ENCODE measurements at regions not wholly inside any gene's neighbourhood (a gene's known extent, or its start where the extent isn't known, plus 50 kb on each side); places are given as distances from the start of the nearest gene placed in this dataset.

DNA sequence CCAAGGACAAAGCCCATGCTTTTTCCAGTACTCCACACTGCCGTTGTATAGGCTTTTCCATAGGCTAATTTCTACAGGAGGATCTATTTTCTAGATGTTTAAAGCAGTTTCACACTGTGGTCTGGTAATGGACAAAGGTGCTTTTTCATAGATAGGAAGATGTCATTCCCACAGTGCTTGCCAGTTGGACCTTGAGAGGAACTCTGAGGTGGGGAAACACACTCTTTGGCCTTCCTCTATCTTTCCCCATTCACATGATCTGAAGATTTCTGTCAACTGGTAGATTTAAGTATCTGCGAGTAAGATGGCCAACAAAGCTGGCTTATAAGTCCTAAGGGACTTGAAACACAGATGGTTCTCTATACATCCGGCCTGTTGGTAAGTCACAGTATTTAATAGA lies 477.3 kb downstream of the UTRN start:
- no peak for DNase-seq (ENCODE audit: low read depth in 4 of 6, low spot score in 6 of 6)
- no peak overlapping the region for H3K4me3 ChIP-seq (ENCODE audit: low read depth, low read length)
- no peaks in the 10 kb centered on the region for H3K4me1 ChIP-seq (ENCODE audit: control insufficient read depth, insufficient read depth, low read length)
- H3K27me3 ChIP-seq (ENCODE audit: control insufficient read depth, insufficient read depth, low read length), result no peaks in the 10 kb centered on the region
- no peak overlapping the region for H3K27ac ChIP-seq (ENCODE audit: low read depth, low read length)
- WGBS (ENCODE audit: insufficient coverage), result no CpG with 5 or more reads among the region's 3 CpGs
- H3K36me3 ChIP-seq (ENCODE audit: control insufficient read depth, insufficient read depth, low read length), result peaks cover 3% of the 10 kb centered on the region
- no peaks in the 10 kb centered on the region for H3K9me3 ChIP-seq (ENCODE audit: control insufficient read depth, insufficient read depth, low read length)

GRCh38 chr6:144767051-144767450 lies 481.9 kb downstream of the UTRN start:
- 100% methylated on average over 1 of the region's 1 CpG for WGBS (ENCODE audit: insufficient coverage)
- Histone ChIP-seq H3K27me3 (ENCODE audit: control insufficient read depth, insufficient read depth, low read length) (no peaks in the 10 kb centered on the region), H3K27ac (ENCODE audit: low read depth, low read length) (no peak overlapping the region), H3K4me1 (ENCODE audit: control insufficient read depth, insufficient read depth, low read length) (no peaks in the 10 kb centered on the region), H3K36me3 (ENCODE audit: control insufficient read depth, insufficient read depth, low read length) (peaks cover 4% of the 10 kb centered on the region), H3K4me3 (ENCODE audit: low read depth, low read length) (no peak overlapping the region), H3K9me3 (ENCODE audit: control insufficient read depth, insufficient read depth, low read length) (no peaks in the 10 kb centered on the region)
- DNase-seq (ENCODE audit: low read depth in 4 of 6, low spot score in 6 of 6), result no peak

DNA sequence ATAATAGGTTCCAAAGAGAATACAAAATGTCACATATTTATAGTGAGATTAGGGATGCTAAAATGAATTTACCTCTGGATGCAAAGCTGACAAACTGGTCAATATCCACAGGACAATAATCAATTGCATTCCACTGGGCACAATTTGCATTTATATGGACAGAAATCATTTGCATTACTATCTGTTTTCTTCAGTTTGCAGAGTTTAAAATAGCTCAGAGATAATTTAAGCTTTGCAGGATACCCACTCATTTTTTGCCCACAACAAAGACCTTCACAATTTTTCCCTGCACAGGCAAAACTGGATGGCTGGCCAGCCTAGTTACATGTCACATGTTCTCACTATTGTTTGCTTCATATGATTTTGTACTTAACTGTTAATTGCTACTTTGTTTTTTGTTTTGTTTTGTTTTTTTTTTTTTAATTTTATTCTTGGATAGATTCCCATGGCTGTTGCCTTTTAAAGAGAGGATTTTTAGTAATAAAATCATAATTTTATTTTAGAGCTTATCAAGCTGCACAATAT lies 483.5 kb downstream of the UTRN start:
- Histone ChIP-seq H3K27me3 (ENCODE audit: control insufficient read depth, insufficient read depth, low read length) (no peaks in the 10 kb centered on the region), H3K9me3 (ENCODE audit: control insufficient read depth, insufficient read depth, low read length) (no peaks in the 10 kb centered on the region), H3K27ac (ENCODE audit: low read depth, low read length) (no peak overlapping the region), H3K36me3 (ENCODE audit: control insufficient read depth, insufficient read depth, low read length) (peaks cover 5% of the 10 kb centered on the region), H3K4me1 (ENCODE audit: control insufficient read depth, insufficient read depth, low read length) (no peaks in the 10 kb centered on the region), H3K4me3 (ENCODE audit: low read depth, low read length) (no peak overlapping the region)
- DNase-seq (ENCODE audit: low read depth in 4 of 6, low spot score in 6 of 6), result peak in 2 of 6 donors; percentile 17 to 57

GRCh38 chr6:144769142-144769541 lies 484.0 kb downstream of the UTRN start:
- no peak overlapping the region for H3K27ac ChIP-seq (ENCODE audit: low read depth, low read length)
- DNase-seq (ENCODE audit: low read depth in 4 of 6, low spot score in 6 of 6), result peak in 5 of 6 donors; percentile 13 to 79 (median 26)
- no CpG with 5 or more reads among the region's 3 CpGs for WGBS (ENCODE audit: insufficient coverage)

GRCh38 chr6:144776031-144776819 lies 491.1 kb downstream of the UTRN start:
- no peaks in the 10 kb centered on the region for H3K4me1 ChIP-seq (ENCODE audit: control insufficient read depth, insufficient read depth, low read length)
- H3K4me3 ChIP-seq (ENCODE audit: low read depth, low read length), result no peak overlapping the region
- peaks cover 3% of the 10 kb centered on the region for H3K36me3 ChIP-seq (ENCODE audit: control insufficient read depth, insufficient read depth, low read length)
- 88% methylated on average over 3 of the region's 6 CpGs for WGBS (ENCODE audit: insufficient coverage)
- no peaks in the 10 kb centered on the region for H3K27me3 ChIP-seq (ENCODE audit: control insufficient read depth, insufficient read depth, low read length)
- H3K9me3 ChIP-seq (ENCODE audit: control insufficient read depth, insufficient read depth, low read length), result no peaks in the 10 kb centered on the region
- H3K27ac ChIP-seq (ENCODE audit: low read depth, low read length), result no peak overlapping the region
- DNase-seq (ENCODE audit: low read depth in 4 of 6, low spot score in 6 of 6), result no peak

More at GRCh38 chr6:144769142-144769541, 484.0 kb downstream of the UTRN start:
- H3K27me3 ChIP-seq (ENCODE audit: control insufficient read depth, insufficient read depth, low read length), result no peaks in the 10 kb centered on the region
- no peak overlapping the region for H3K4me3 ChIP-seq (ENCODE audit: low read depth, low read length)
- peaks cover 5% of the 10 kb centered on the region for H3K36me3 ChIP-seq (ENCODE audit: control insufficient read depth, insufficient read depth, low read length)
- H3K9me3 ChIP-seq (ENCODE audit: control insufficient read depth, insufficient read depth, low read length), result no peaks in the 10 kb centered on the region
- no peaks in the 10 kb centered on the region for H3K4me1 ChIP-seq (ENCODE audit: control insufficient read depth, insufficient read depth, low read length)

DNA sequence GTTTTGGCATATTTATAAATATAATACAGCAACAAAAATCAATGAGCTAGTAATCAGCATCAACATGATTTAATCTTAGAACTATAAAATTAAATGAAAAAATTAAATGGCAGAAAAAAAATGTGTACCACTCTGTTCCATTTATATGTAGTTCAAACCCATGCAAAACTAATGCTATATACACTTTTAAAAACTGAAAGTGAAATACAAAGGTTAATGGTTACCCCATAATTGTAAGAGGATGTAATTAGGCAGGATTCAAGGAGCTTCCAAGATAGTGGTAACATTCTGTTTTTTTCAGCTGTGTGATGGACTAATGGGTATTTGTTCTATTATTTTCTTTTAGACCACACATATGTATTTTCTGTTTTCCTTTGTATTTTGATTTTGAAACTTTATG lies 492.1 kb downstream of the UTRN start:
- no peaks in the 10 kb centered on the region for H3K27me3 ChIP-seq (ENCODE audit: control insufficient read depth, insufficient read depth, low read length)
- H3K36me3 ChIP-seq (ENCODE audit: control insufficient read depth, insufficient read depth, low read length), result no peaks in the 10 kb centered on the region
- H3K4me1 ChIP-seq (ENCODE audit: control insufficient read depth, insufficient read depth, low read length), result no peaks in the 10 kb centered on the region
- DNase-seq (ENCODE audit: low read depth in 4 of 6, low spot score in 6 of 6), result no peak
- H3K9me3 ChIP-seq (ENCODE audit: control insufficient read depth, insufficient read depth, low read length), result no peaks in the 10 kb centered on the region
- no peak overlapping the region for H3K27ac ChIP-seq (ENCODE audit: low read depth, low read length)
- no peak overlapping the region for H3K4me3 ChIP-seq (ENCODE audit: low read depth, low read length)

DNA sequence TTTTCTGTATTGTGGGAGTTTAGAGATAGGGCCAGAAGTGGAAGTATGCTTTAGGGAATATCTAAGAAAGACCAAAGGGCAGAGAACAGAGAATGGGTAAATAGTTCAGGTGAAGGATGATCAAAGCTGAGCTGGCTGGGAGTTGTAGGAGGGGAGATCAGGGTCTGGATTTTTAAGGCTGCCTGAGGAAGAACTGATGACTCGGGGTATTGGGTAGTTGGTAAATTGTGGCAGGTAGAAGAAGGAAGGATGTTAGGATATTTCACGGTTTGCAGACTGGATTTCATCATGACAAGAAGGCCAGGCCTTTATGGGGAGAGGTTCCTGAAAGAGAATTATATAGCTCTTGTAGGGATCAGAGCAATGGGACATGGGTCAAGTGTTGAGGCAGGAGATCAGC lies 492.9 kb downstream of the UTRN start:
- H3K4me3 ChIP-seq (ENCODE audit: low read depth, low read length), result no peak overlapping the region
- H3K9me3 ChIP-seq (ENCODE audit: control insufficient read depth, insufficient read depth, low read length), result no peaks in the 10 kb centered on the region
- WGBS (ENCODE audit: insufficient coverage), result 96% methylated on average over 2 of the region's 2 CpGs
- H3K4me1 ChIP-seq (ENCODE audit: control insufficient read depth, insufficient read depth, low read length), result no peaks in the 10 kb centered on the region
- H3K27me3 ChIP-seq (ENCODE audit: control insufficient read depth, insufficient read depth, low read length), result no peaks in the 10 kb centered on the region
- no peak for DNase-seq (ENCODE audit: low read depth in 4 of 6, low spot score in 6 of 6)
- H3K36me3 ChIP-seq (ENCODE audit: control insufficient read depth, insufficient read depth, low read length), result no peaks in the 10 kb centered on the region
- H3K27ac ChIP-seq (ENCODE audit: low read depth, low read length), result no peak overlapping the region

DNA sequence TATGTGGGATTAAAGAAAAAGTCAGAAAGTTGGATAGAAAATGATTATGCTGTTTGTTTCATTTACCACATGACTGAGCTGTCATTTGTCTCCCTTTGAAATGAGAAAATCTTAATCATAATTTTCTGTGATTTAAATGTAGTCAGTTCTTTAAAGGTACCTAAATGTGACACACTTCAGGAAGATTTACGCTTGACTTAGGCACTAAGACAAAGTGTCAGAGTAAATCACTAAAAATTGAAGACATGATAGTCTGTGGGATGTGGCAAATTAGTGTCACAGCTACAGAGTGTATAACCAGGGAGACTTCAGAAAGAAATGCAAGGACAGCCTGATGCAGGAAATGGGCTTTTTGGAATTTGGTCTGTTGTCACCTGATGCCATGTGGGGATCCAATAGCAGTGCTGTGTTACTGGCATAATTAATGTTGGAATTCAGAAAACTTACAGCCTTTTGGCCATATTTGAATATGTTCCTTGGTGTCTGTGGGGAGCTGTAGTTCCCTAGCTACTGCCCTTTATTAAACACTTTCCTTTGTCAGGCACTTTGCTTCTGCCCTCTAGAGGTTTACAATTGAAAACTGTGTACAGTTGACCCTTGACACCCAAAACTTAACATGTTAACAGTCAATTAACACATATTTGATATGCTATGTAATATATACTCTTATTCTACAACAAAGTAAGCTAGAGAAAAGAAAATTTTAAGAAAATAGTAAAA lies 493.8 kb downstream of the UTRN start:
- Histone ChIP-seq H3K4me1 (ENCODE audit: control insufficient read depth, insufficient read depth, low read length) (no peaks in the 10 kb centered on the region), H3K36me3 (ENCODE audit: control insufficient read depth, insufficient read depth, low read length) (no peaks in the 10 kb centered on the region), H3K27me3 (ENCODE audit: control insufficient read depth, insufficient read depth, low read length) (no peaks in the 10 kb centered on the region), H3K27ac (ENCODE audit: low read depth, low read length) (no peak overlapping the region), H3K9me3 (ENCODE audit: control insufficient read depth, insufficient read depth, low read length) (no peaks in the 10 kb centered on the region), H3K4me3 (ENCODE audit: low read depth, low read length) (no peak overlapping the region)
- WGBS (ENCODE audit: insufficient coverage), result 100% methylated on average over 1 of the region's 1 CpG
- DNase-seq (ENCODE audit: low read depth in 4 of 6, low spot score in 6 of 6), result no peak

GRCh38 chr6:144781836-144782235 lies 496.7 kb downstream of the UTRN start:
- no peaks in the 10 kb centered on the region for H3K9me3 ChIP-seq (ENCODE audit: control insufficient read depth, insufficient read depth, low read length)
- H3K4me3 ChIP-seq (ENCODE audit: low read depth, low read length), result no peak overlapping the region
- no peak overlapping the region for H3K27ac ChIP-seq (ENCODE audit: low read depth, low read length)
- H3K27me3 ChIP-seq (ENCODE audit: control insufficient read depth, insufficient read depth, low read length), result no peaks in the 10 kb centered on the region
- H3K36me3 ChIP-seq (ENCODE audit: control insufficient read depth, insufficient read depth, low read length), result no peaks in the 10 kb centered on the region
- WGBS (ENCODE audit: insufficient coverage), result no CpG with 5 or more reads among the region's 3 CpGs
- no peak for DNase-seq (ENCODE audit: low read depth in 4 of 6, low spot score in 6 of 6)
- no peaks in the 10 kb centered on the region for H3K4me1 ChIP-seq (ENCODE audit: control insufficient read depth, insufficient read depth, low read length)

DNA sequence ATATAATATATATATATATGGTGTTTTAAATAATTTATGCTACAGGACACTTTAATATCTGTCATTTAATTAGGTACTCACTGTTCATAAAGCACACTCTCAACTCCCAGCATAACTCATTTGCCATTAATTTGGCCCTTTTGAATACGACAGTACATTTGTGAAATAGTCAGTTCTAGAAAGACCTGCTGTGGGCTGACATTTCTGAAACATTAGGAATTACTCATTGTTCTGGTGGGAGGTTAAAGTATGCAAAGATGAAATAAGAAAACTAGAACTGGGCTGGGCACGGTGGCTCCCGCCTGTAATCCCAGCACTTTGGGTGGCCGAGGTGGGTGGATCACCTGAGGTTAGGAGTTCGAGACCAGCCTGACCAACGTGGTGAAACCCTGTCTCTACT lies 497.5 kb downstream of the UTRN start:
- WGBS (ENCODE audit: insufficient coverage), result 80% methylated on average over 2 of the region's 6 CpGs
- Histone ChIP-seq H3K4me1 (ENCODE audit: control insufficient read depth, insufficient read depth, low read length) (no peaks in the 10 kb centered on the region), H3K36me3 (ENCODE audit: control insufficient read depth, insufficient read depth, low read length) (no peaks in the 10 kb centered on the region), H3K27me3 (ENCODE audit: control insufficient read depth, insufficient read depth, low read length) (no peaks in the 10 kb centered on the region), H3K27ac (ENCODE audit: low read depth, low read length) (no peak overlapping the region), H3K4me3 (ENCODE audit: low read depth, low read length) (no peak overlapping the region), H3K9me3 (ENCODE audit: control insufficient read depth, insufficient read depth, low read length) (no peaks in the 10 kb centered on the region)
- no peak for DNase-seq (ENCODE audit: low read depth in 4 of 6, low spot score in 6 of 6)
